Posterior cingulate gyrus (tissue), 11 donors: ENCODE measurements at regions not wholly inside any gene's neighbourhood (a gene's known extent, or its start where the extent isn't known, plus 50 kb on each side); places are given as distances from the start of the nearest gene placed in this dataset.
"Not testable (repeated sequence)": the region's sequence is repeated elsewhere in the genome, so short reads cannot be mapped to it uniquely, and the experiment has no call there.

Source experiments
- DNase-seq, 10 donors: peaks; one replicate each; pipeline versions ENCODE4 v3.0.0 to v3.0.0-alpha.2; 2020 to 2021; ENCODE audit warnings: mixed read lengths in 3 of 10
- intact Hi-C: fragments of 100-400 bp; cut with DNase I; formaldehyde crosslinking; loops from one replicate; pipeline ENCODE4 v1.15.1; 2023

GRCh38 chr18:54662986-54663385 is 71.9 kb downstream of the DYNAP start:
- intact Hi-C loops = no loop called here
- DNase-seq = no peak

- intact Hi-C loops = loop anchor here (2.0 kb wide), 2 partner anchors 225 to 277 kb away; no protein-coding TSS in a partner anchor
These were observed 78.7 kb downstream of the DYNAP start for GRCh38 chr18:54669701-54670100.

GRCh38 chr18:54671291-54671881 is 80.3 kb downstream of the DYNAP start:
- DNase-seq = no peak
- intact Hi-C loops = loop anchor here (2.0 kb wide), 2 partner anchors 227 to 279 kb away; no protein-coding TSS in a partner anchor

More at GRCh38 chr18:54669701-54670100, 78.7 kb downstream of the DYNAP start:
- not testable (repeated sequence) for DNase-seq

- intact Hi-C loops = no loop called here
- no peak for DNase-seq
These were observed 81.1 kb downstream of the DYNAP start for GRCh38 chr18:54672109-54672508.

- intact Hi-C loops = no loop called here
- DNase-seq = no peak
These were observed 81.9 kb downstream of the DYNAP start for GRCh38 chr18:54672846-54673475.

- intact Hi-C loops = no loop called here
- DNase-seq = no peak
These were observed 82.9 kb downstream of the DYNAP start for GRCh38 chr18:54673936-54674335.

- no peak for DNase-seq
- intact Hi-C loops = no loop called here
These were observed 84.0 kb downstream of the DYNAP start for GRCh38 chr18:54675076-54675475.

GRCh38 chr18:54679318-54680149 is 88.5 kb downstream of the DYNAP start:
- intact Hi-C loops = loop anchor here (1.0 kb wide), 1 partner anchor 304 kb away; no protein-coding TSS in a partner anchor
- no peak for DNase-seq

- intact Hi-C loops = no loop called here
- peak in 2 of 10 donors; percentile 31 to 71 for DNase-seq
These were observed 93.7 kb downstream of the DYNAP start for GRCh38 chr18:54684784-54685183.

- intact Hi-C loops = no loop called here
- DNase-seq = no peak
These were observed 98.3 kb downstream of the DYNAP start for GRCh38 chr18:54689319-54689718.

GRCh38 chr18:54690198-54690597 is 99.2 kb downstream of the DYNAP start:
- no peak for DNase-seq
- intact Hi-C loops = no loop called here

- DNase-seq = no peak
- intact Hi-C loops = no loop called here
These were observed 101.4 kb downstream of the DYNAP start for GRCh38 chr18:54692463-54692862.

- intact Hi-C loops = no loop called here
- no peak for DNase-seq
These were observed 105.7 kb downstream of the DYNAP start for GRCh38 chr18:54696616-54697293.

- intact Hi-C loops = no loop called here
- no peak for DNase-seq
These were observed 109.5 kb downstream of the DYNAP start for GRCh38 chr18:54700580-54700979.

- intact Hi-C loops = no loop called here
- no peak for DNase-seq
These were observed 111.6 kb downstream of the DYNAP start for GRCh38 chr18:54702686-54703085.

GRCh38 chr18:54710074-54710899 is 118.0 kb upstream of the RAB27B start:
- DNase-seq = no peak
- intact Hi-C loops = no loop called here

- intact Hi-C loops = no loop called here
- no peak for DNase-seq
These were observed 117.4 kb upstream of the RAB27B start for GRCh38 chr18:54710900-54711281.

GRCh38 chr18:54712306-54712705 is 116.0 kb upstream of the RAB27B start:
- intact Hi-C loops = no loop called here
- DNase-seq = no peak

GRCh38 chr18:54712758-54713157 is 115.5 kb upstream of the RAB27B start:
- no peak for DNase-seq
- intact Hi-C loops = no loop called here

GRCh38 chr18:54713386-54713785 is 114.9 kb upstream of the RAB27B start:
- intact Hi-C loops = no loop called here
- DNase-seq = no peak
